DND-41 (cell line): ENCODE measurements at regions not wholly inside any gene's neighbourhood (a gene's known extent, or its start where the extent isn't known, plus 50 kb on each side); places are given as distances from the start of the nearest gene placed in this dataset.
"Not testable (repeated sequence)": the region's sequence is repeated elsewhere in the genome, so short reads cannot be mapped to it uniquely, and the experiment has no call there.

Experiments
- ATAC-seq: fragments of 200-7000 bp; cut with Tn5 transposase; 3 replicates; pipeline ENCODE4 v1.9.1; 2021; ENCODE audit warnings: low read depth; ENCODE audit not compliant: insufficient read depth
- DNase-seq: peaks from one replicate; pipeline ENCODE4 v3.0.0-alpha.2; 2020
- H2AFZ ChIP-seq: 2 replicates; pipeline ENCODE4 v1.6.0; 2012; ENCODE audit warnings: low read depth, low read length
- H3K27ac ChIP-seq: 2 replicates; pipeline ENCODE4 v1.5.1; 2012; ENCODE audit warnings: low read length, inconsistent platforms
- H3K27me3 ChIP-seq: fragments of 200-600 bp; sonication (generic); 2 replicates; pipeline ENCODE4 v1.6.0; 2012; ENCODE audit warnings: low read length, mild to moderate bottlenecking, inconsistent platforms; ENCODE audit not compliant: insufficient read depth, poor library complexity
- H3K36me3 ChIP-seq: 2 replicates; pipeline ENCODE4 v1.5.1; 2012; ENCODE audit warnings: low read length, inconsistent platforms; ENCODE audit not compliant: insufficient read depth
- H3K4me1 ChIP-seq: 2 replicates; pipeline ENCODE4 v1.5.1; 2012; ENCODE audit warnings: mild to moderate bottlenecking, low read length; ENCODE audit not compliant: insufficient read depth
- H3K4me2 ChIP-seq: 2 replicates; pipeline ENCODE4 v1.6.0; 2012; ENCODE audit warnings: mild to moderate bottlenecking, moderate library complexity, low read length, inconsistent platforms; ENCODE audit not compliant: insufficient read depth
- H3K4me3 ChIP-seq, 2 experiments: fragments of 200-600 bp in 1 of 2; shearing (Covaris generic) in 1 of 2; 2 replicates each; pipeline ENCODE4 v1.5.1; 2012 to 2016; ENCODE audit warnings: inconsistent platforms in 2 of 2, low read length in 2 of 2, mild to moderate bottlenecking in 2 of 2, low read depth in 1 of 2, moderate library complexity in 1 of 2
- H3K79me2 ChIP-seq: 2 replicates; pipeline ENCODE4 v1.6.0; 2012; ENCODE audit warnings: low read length, inconsistent platforms; ENCODE audit not compliant: insufficient read depth
- H3K9ac ChIP-seq: 2 replicates; pipeline ENCODE4 v1.6.0; 2012; ENCODE audit warnings: low read depth, mild to moderate bottlenecking, inconsistent platforms, low read length, moderate library complexity
- H3K9me3 ChIP-seq: 2 replicates; pipeline ENCODE4 v1.5.1; 2012; ENCODE audit warnings: low read length, moderate library complexity, mild to moderate bottlenecking, inconsistent platforms; ENCODE audit not compliant: insufficient read depth, severe bottlenecking
- H4K20me1 ChIP-seq: 2 replicates; pipeline ENCODE4 v1.6.0; 2012; ENCODE audit warnings: low read length; ENCODE audit not compliant: insufficient read depth
- EZH2 ChIP-seq: IDR thresholded peaks from 3 replicates; pipeline ENCODE4 v1.6.1; 2012; ENCODE audit warnings: borderline replicate concordance, low read depth, mild to moderate bottlenecking, moderate library complexity, low read length, inconsistent platforms; ENCODE audit not compliant: severe bottlenecking
- TF ChIP-seq, protein P1 (sequence below): IDR thresholded peaks from 2 replicates; pipeline ENCODE4 v1.5.1; 2012; ENCODE audit warnings: borderline replicate concordance, low read length, moderate library complexity, mild to moderate bottlenecking; ENCODE audit not compliant: poor library complexity, severe bottlenecking; ENCODE audit errors: extremely low read depth

DNA sequence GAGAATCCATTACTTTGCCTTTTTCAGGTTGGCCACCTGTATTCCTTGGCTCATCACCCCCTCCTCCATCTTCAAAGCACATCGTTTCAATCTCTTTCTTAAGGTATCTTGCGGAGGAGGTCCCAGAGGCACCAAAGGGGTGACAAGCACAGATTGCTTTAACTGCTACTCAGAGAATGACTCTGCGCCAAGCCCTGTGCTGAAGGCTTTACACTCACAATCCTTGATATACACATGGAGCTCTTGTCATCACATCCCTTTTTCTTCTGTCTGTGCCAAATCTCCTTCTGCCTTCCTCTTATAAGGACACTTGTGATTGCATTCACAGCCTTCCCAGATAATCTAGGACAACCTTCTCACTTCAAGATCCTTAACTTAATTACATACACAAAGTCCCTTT, 134.7 kb upstream of the MAMLD1 start:
- no peaks in the 10 kb centered on the region for H3K79me2 ChIP-seq
- no peak overlapping the region for H3K4me3 ChIP-seq
- no peak overlapping the region for H3K27ac ChIP-seq
- 0 out of 2 replicates have a peak, but pooled peaks cover 3% of the 10 kb centered on the region for H3K4me1 ChIP-seq
- ATAC-seq: no peak
- H3K4me2 ChIP-seq: no peak overlapping the region
- DNase-seq: no peak
- no peak overlapping the region for H2AFZ ChIP-seq
- no peaks in the 10 kb centered on the region for H3K9me3 ChIP-seq
- H3K36me3 ChIP-seq: no peaks in the 10 kb centered on the region
- no peaks in the 10 kb centered on the region for H3K27me3 ChIP-seq
- no peak overlapping the region for H3K9ac ChIP-seq
- TF ChIP-seq EZH2: no peak
- TF ChIP-seq, protein P1, sequence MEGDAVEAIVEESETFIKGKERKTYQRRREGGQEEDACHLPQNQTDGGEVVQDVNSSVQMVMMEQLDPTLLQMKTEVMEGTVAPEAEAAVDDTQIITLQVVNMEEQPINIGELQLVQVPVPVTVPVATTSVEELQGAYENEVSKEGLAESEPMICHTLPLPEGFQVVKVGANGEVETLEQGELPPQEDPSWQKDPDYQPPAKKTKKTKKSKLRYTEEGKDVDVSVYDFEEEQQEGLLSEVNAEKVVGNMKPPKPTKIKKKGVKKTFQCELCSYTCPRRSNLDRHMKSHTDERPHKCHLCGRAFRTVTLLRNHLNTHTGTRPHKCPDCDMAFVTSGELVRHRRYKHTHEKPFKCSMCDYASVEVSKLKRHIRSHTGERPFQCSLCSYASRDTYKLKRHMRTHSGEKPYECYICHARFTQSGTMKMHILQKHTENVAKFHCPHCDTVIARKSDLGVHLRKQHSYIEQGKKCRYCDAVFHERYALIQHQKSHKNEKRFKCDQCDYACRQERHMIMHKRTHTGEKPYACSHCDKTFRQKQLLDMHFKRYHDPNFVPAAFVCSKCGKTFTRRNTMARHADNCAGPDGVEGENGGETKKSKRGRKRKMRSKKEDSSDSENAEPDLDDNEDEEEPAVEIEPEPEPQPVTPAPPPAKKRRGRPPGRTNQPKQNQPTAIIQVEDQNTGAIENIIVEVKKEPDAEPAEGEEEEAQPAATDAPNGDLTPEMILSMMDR: no peak
- no peaks in the 10 kb centered on the region for H4K20me1 ChIP-seq

- Histone ChIP-seq H3K27me3 (no peaks in the 10 kb centered on the region), H4K20me1 (no peaks in the 10 kb centered on the region), H3K4me2 (no peak overlapping the region), H3K27ac (no peak overlapping the region), H3K79me2 (no peaks in the 10 kb centered on the region), H3K36me3 (no peaks in the 10 kb centered on the region), H2AFZ (no peak overlapping the region), H3K4me3 (no peak overlapping the region), H3K9me3 (no peaks in the 10 kb centered on the region), H3K9ac (no peak overlapping the region), H3K4me1 (0 out of 2 replicates have a peak, but pooled peaks cover 3% of the 10 kb centered on the region)
- DNase-seq: no peak
- no peak for ATAC-seq
- no peak for TF ChIP-seq EZH2
- TF ChIP-seq, protein P1: no peak
Observed at GRCh38 chrX:150229030-150229429, 134.1 kb upstream of the MAMLD1 start.

GRCh38 chrX:150229481-150229880, 133.6 kb upstream of the MAMLD1 start:
- no peak overlapping the region for H2AFZ ChIP-seq
- no peaks in the 10 kb centered on the region for H3K79me2 ChIP-seq
- H3K4me1 ChIP-seq: 0 out of 2 replicates have a peak, but pooled peaks cover 3% of the 10 kb centered on the region
- no peaks in the 10 kb centered on the region for H3K36me3 ChIP-seq
- ATAC-seq (no peak), DNase-seq (no peak)
- no peak overlapping the region for H3K4me3 ChIP-seq
- no peak overlapping the region for H3K9ac ChIP-seq
- H4K20me1 ChIP-seq: no peaks in the 10 kb centered on the region
- H3K4me2 ChIP-seq: no peak overlapping the region
- no peak for TF ChIP-seq EZH2
- TF ChIP-seq, protein P1: no peak
- no peak overlapping the region for H3K27ac ChIP-seq
- H3K27me3 ChIP-seq: no peaks in the 10 kb centered on the region
- no peaks in the 10 kb centered on the region for H3K9me3 ChIP-seq

DNA sequence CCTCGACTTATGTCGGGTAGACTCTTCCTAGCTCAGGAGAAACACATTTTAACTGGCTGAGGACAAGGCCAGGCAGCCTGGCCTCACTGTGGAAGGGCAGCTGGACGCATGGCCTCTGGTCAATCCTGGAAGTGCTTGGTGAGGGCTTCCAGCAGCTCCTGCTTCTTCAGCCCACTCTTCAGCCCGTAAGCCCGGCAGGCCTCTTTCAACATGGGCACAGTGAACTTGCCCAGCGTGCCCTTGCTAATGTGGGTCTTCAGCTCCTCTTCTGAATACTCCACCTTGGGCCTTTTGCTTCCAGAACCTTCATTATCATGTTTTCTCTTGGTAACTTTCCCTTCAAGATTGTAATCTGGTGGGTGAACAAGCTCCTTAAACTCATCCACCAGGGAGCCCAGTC, 132.2 kb upstream of the MAMLD1 start:
- not testable (repeated sequence) for H3K4me1 ChIP-seq, H3K27ac ChIP-seq, DNase-seq, H3K79me2 ChIP-seq, H3K36me3 ChIP-seq, H3K4me2 ChIP-seq, H4K20me1 ChIP-seq, H3K9ac ChIP-seq, ATAC-seq, H3K4me3 ChIP-seq, H2AFZ ChIP-seq, H3K9me3 ChIP-seq, H3K27me3 ChIP-seq

DNA sequence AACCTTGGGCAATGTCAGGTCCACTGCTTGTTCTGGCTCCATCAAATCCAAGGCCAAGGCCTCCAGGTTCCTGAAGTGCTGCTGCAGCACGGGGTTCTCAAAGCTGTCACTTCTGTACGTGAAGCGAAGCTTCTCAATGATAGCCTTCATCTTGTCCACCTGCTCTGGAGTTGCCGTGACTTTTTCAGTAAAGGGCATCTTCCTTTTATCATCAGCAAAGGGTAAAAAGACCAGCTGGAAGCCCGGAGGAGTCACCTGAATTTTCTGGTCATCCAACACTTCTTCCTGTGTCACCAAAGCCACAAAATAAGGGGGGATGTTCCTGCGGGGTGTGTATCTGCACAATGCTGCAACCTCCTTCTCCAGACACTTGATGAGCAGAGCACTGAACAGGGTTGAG, 131.7 kb upstream of the MAMLD1 start:
- H4K20me1 ChIP-seq, ATAC-seq, H3K27me3 ChIP-seq, H3K4me2 ChIP-seq, H3K9ac ChIP-seq, H3K4me3 ChIP-seq, DNase-seq, H2AFZ ChIP-seq, H3K9me3 ChIP-seq, H3K36me3 ChIP-seq, H3K79me2 ChIP-seq, H3K27ac ChIP-seq, H3K4me1 ChIP-seq: not testable (repeated sequence)

DNA sequence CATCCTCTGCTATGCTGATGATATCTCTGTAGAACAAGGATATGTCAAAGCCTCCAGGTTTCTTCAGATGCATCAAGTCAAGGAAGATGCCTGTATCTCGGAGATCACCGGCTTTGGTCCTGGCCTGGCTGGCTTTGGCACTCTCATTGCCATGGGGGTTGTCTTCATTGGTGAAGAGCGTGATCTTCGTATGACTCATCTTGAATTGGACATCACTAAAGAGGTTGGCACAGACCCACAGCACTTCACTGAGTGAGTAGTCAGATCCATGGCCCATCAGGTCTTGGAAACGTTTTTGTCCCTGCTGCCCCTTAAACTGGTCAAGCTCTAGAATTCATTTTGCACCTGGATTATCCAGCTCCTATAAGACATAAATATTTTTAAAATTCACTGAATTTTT, 130.9 kb upstream of the MAMLD1 start:
- ATAC-seq, H3K9me3 ChIP-seq, H3K27ac ChIP-seq, H3K36me3 ChIP-seq, H3K79me2 ChIP-seq, H3K4me1 ChIP-seq, DNase-seq, H3K4me2 ChIP-seq, H3K4me3 ChIP-seq, H4K20me1 ChIP-seq, H3K9ac ChIP-seq, H2AFZ ChIP-seq, H3K27me3 ChIP-seq: not testable (repeated sequence)
